ENCODE measurements at regions not wholly inside any gene's neighbourhood (a gene's known extent, or its start where the extent isn't known, plus 50 kb on each side); places are given as distances from the start of the nearest gene placed in this dataset.
"Not testable (repeated sequence)": the region's sequence is repeated elsewhere in the genome, so short reads cannot be mapped to it uniquely, and the experiment has no call there.

GRCh38 chr2:144630459-144631215 lies 110.7 kb upstream of the ZEB2 start:
- DNase-seq: no peak

GRCh38 chr2:144629935-144630334 lies 110.0 kb upstream of the ZEB2 start:
- no peak for DNase-seq

GRCh38 chr2:144628566-144628965 lies 108.6 kb upstream of the ZEB2 start:
- no peak for DNase-seq

- DNase-seq: no peak
These were observed 105.7 kb upstream of the ZEB2 start for GRCh38 chr2:144625626-144626025.

- no peak for DNase-seq
These were observed 105.3 kb upstream of the ZEB2 start for GRCh38 chr2:144625226-144625625.

GRCh38 chr2:144624451-144624850 lies 104.5 kb upstream of the ZEB2 start:
- no peak for DNase-seq

GRCh38 chr2:144622373-144622772 lies 102.5 kb upstream of the ZEB2 start:
- not testable (repeated sequence) for DNase-seq

- no peak for DNase-seq
These were observed 101.3 kb upstream of the ZEB2 start for GRCh38 chr2:144621266-144621665.

GRCh38 chr2:144619760-144620159 lies 99.8 kb upstream of the ZEB2 start:
- no peak for DNase-seq

GRCh38 chr2:144617171-144617570 lies 97.3 kb upstream of the ZEB2 start:
- DNase-seq: not testable (repeated sequence)

GRCh38 chr2:144615866-144616565 lies 96.1 kb upstream of the ZEB2 start:
- no peak for DNase-seq

GRCh38 chr2:144607891-144608521 lies 88.1 kb upstream of the ZEB2 start:
- DNase-seq: no peak

GRCh38 chr2:144607099-144607498 lies 87.2 kb upstream of the ZEB2 start:
- DNase-seq: no peak

- DNase-seq: no peak
These were observed 86.7 kb upstream of the ZEB2 start for GRCh38 chr2:144606466-144607095.

GRCh38 chr2:144605231-144605840 lies 85.4 kb upstream of the ZEB2 start:
- no peak for DNase-seq

- DNase-seq: no peak
These were observed 83.4 kb upstream of the ZEB2 start for GRCh38 chr2:144603334-144603733.

- DNase-seq: no peak
These were observed 79.0 kb upstream of the ZEB2 start for GRCh38 chr2:144598906-144599305.

GRCh38 chr2:144597894-144598593 lies 78.1 kb upstream of the ZEB2 start:
- DNase-seq: no peak

- DNase-seq: no peak
These were observed 77.5 kb upstream of the ZEB2 start for GRCh38 chr2:144597388-144597787.

- no peak for DNase-seq
These were observed 76.4 kb upstream of the ZEB2 start for GRCh38 chr2:144596073-144596871.

- peak; percentile 41 for DNase-seq
These were observed 75.8 kb upstream of the ZEB2 start for GRCh38 chr2:144595686-144596072.

GRCh38 chr2:144595279-144595678 lies 75.4 kb upstream of the ZEB2 start:
- peak; percentile 84 for DNase-seq

Measured in NCI-H2171 treated with DMSO at 0.1 percent for 48 hours (cell line).